ENCODE measurements at regions not wholly inside any gene's neighbourhood (a gene's known extent, or its start where the extent isn't known, plus 50 kb on each side); places are given as distances from the start of the nearest gene placed in this dataset.
"Not testable (repeated sequence)": the region's sequence is repeated elsewhere in the genome, so short reads cannot be mapped to it uniquely, and the experiment has no call there.

DNA sequence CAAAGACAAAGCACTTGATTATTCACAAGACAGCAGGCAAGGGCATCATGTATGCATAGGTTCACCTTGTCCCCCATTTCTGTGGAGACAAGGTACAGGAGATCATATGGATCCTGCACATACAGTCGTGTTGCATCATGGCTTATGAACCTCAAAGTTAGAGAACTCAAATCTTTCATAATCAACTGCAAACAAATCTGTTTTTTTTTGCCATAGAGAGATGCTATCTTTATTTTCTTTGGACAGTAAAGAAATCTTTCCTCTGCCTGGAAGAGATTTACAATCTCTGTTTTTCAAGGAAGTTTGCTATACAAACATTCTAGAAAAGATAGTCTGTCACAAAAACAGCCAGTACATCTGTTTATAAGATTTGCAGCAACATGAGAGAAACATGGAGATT, 578.8 kb downstream of the ANKRD50 start:
- no peak for DNase-seq (ENCODE audit: extremely low read depth in 1 of 2, low read depth in 1 of 2)

DNA sequence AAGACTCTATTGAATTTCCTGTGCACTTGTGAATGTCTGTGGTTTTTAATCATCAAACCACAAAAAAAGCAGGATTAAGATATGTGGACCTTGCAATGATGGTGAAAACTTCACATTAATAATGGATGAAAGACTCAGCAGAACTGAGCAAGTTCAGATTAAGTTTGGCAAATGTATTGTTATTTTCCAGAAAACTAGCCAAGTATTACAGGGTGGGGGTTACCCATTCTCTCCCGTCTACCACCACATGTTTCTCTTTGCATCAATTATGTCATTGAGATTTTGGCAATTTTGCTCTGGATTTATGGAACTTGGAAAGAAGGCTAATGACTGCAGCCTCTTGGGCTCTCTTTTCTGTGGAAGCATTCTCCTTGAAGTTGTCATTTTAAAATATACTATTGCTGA, 577.1 kb downstream of the ANKRD50 start:
- no peak for DNase-seq (ENCODE audit: extremely low read depth in 1 of 2, low read depth in 1 of 2)

DNA sequence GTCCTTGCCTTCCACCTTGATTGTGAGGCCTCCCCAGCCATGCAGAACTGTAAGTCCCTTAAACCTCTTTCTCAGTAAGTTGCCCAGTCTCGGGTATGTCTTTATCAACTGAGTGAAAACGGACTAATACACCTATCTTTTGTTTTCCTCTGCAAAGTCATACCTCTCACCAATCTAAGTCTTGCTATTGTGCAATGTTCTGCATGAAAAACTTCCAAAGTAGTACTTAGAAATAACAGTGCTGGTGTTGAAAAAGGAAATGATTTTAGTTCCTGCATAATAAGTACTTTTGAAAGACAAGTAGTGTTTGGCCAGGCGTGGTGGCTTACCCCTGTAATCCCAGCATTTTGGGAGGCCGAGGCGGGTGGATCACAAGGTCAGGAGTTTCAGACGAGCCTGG, 573.5 kb downstream of the ANKRD50 start:
- DNase-seq (ENCODE audit: extremely low read depth in 1 of 2, low read depth in 1 of 2): no peak

GRCh38 chr4:124143632-124144031, 568.9 kb downstream of the ANKRD50 start:
- no peak for DNase-seq (ENCODE audit: extremely low read depth in 1 of 2, low read depth in 1 of 2)

- no peak for DNase-seq (ENCODE audit: extremely low read depth in 1 of 2, low read depth in 1 of 2)
These were observed 568.3 kb downstream of the ANKRD50 start for GRCh38 chr4:124144238-124144654.

- no peak for DNase-seq (ENCODE audit: extremely low read depth in 1 of 2, low read depth in 1 of 2)
These were observed 566.5 kb downstream of the ANKRD50 start for GRCh38 chr4:124146068-124146467.

- no peak for DNase-seq (ENCODE audit: extremely low read depth in 1 of 2, low read depth in 1 of 2)
These were observed 561.5 kb downstream of the ANKRD50 start for GRCh38 chr4:124151031-124151430.

GRCh38 chr4:124152132-124152531, 560.4 kb downstream of the ANKRD50 start:
- no peak for DNase-seq (ENCODE audit: extremely low read depth in 1 of 2, low read depth in 1 of 2)

GRCh38 chr4:124155239-124155638, 557.3 kb downstream of the ANKRD50 start:
- no peak for DNase-seq (ENCODE audit: extremely low read depth in 1 of 2, low read depth in 1 of 2)

DNA sequence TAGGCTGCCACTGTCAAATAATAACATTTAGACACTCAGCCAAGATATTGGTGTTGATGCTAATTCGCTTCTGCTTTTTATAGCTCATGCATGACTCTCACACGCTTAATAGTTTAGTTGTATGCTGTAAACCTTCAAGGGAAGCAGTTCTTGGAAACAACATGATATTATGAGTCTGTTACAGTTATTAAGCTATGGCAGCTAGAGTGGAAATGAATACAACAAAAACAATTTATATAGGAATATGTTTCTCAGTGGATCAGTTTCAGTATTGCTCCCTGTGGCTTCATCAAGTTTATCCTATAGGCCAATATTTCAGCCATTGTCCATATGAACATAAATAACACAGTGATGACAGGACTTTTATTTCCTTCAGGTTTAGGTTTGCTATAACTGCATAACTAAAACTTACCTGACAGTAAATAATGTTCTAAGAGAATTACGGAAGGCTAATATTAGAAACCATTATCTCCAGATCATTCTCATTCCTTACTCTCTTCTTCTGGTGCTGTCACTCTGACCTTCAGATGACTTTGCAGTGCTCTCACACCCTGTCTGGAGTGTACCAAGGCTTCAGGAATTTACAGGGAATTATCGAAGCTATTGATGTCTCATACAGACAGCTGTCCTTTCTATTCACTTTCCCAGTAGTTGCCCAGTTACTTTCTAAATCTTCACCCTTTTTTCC, 555.0 kb downstream of the ANKRD50 start:
- no peak for DNase-seq (ENCODE audit: extremely low read depth in 1 of 2, low read depth in 1 of 2)

- DNase-seq (ENCODE audit: extremely low read depth in 1 of 2, low read depth in 1 of 2): no peak
These were observed 549.1 kb downstream of the ANKRD50 start for GRCh38 chr4:124163401-124163800.

- DNase-seq (ENCODE audit: extremely low read depth in 1 of 2, low read depth in 1 of 2): no peak
These were observed 544.9 kb downstream of the ANKRD50 start for GRCh38 chr4:124167602-124168001.

DNA sequence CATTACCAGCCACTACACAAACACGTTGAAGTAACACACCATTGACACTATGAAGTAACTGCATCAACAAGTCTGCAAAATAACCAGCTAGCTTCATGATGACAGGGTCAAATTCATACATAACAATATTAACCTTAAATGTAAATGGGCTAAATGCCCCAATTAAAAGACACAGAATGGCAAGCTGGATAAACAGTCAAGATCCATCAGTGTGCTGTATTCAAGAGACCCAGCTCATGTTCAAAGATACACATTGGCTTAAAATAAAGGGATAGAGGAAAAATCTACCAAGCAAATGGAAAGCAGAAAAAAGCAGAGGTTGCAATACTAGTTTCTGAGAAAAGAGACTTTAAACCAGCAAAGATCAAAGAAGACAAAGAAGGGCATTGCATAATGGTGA, 543.0 kb downstream of the ANKRD50 start:
- not testable (repeated sequence) for DNase-seq (ENCODE audit: extremely low read depth in 1 of 2, low read depth in 1 of 2)

DNA sequence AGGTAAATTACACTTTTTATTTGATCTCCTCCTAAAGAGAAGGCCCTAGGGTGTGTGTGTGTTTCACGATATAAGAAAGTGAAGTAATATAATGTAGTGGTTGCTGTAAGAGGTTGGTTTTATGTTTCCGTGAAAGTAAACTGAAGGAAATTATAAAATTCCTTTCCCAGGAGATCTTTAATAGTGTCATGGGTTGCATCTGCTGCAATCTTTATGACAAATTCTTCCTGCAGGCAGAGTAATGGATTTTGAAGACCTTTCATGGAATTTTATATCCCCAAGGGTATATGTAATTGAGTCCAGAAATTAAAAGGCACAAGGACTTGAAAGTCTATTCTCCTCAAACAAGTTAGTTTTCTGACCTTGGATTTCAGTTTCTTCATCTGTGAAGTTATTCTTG, 538.6 kb downstream of the ANKRD50 start:
- no peak for DNase-seq (ENCODE audit: extremely low read depth in 1 of 2, low read depth in 1 of 2)

DNA sequence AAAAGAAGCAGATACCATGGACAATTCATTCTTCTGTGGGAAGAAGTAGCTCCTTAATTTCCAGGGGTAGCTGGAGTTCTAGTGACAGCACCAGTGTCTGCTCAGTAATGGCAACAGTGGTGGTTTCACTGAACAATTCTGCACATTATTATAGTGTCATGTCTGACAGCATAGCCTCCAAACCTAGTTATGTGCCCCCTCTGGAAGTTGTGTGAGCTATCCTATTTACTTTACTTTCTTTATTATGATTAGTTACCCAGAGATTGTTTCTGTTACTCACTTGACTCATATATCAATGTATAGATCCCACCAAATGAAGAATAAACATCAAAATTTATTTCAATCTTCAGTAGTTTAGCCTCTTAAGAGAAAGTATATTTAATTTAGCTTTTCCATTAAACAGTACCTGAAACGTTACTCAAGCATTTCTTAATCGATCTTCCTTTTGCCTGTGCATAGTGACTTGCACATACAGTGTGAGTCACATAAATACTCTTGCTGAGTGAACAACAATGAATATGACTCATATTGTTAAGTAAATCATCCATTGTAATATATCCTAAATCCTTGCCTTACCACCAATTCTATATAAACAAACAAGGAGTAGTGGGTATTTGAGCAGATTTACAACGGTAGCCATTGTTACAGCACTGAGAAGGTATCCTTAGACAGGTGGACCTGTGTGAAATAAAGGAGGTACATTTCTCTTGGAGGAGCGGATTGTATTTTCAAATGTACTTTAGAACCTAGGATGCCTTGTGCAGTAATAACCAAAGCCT, 534.7 kb downstream of the ANKRD50 start:
- DNase-seq (ENCODE audit: extremely low read depth in 1 of 2, low read depth in 1 of 2): no peak

- no peak for DNase-seq (ENCODE audit: extremely low read depth in 1 of 2, low read depth in 1 of 2)
These were observed 534.0 kb downstream of the ANKRD50 start for GRCh38 chr4:124178449-124179021.

GRCh38 chr4:124179506-124180186, 532.9 kb downstream of the ANKRD50 start:
- DNase-seq (ENCODE audit: extremely low read depth in 1 of 2, low read depth in 1 of 2): no peak

DNA sequence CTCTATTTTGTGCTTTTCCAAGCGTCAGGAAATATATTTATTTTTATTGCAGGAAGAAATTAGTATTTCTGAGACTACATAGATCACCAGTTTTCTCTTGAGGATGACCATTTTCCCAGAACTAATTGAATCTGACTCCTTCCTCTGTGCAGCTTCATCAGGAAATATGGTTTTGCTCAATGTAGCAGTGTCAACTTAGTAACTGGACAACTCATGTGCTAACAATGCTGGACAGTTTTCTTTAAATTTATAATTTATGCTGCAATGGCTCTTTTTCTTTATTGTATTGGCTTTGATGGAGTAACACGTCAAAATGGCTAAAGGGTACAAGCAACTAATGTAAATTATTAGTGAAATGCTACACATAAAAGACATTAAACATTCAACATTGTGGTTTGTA, 531.5 kb downstream of the ANKRD50 start:
- DNase-seq (ENCODE audit: extremely low read depth in 1 of 2, low read depth in 1 of 2): no peak

- no peak for DNase-seq (ENCODE audit: extremely low read depth in 1 of 2, low read depth in 1 of 2)
These were observed 529.3 kb downstream of the ANKRD50 start for GRCh38 chr4:124183231-124183630.

GRCh38 chr4:124183926-124184325, 528.6 kb downstream of the ANKRD50 start:
- DNase-seq (ENCODE audit: extremely low read depth in 1 of 2, low read depth in 1 of 2): no peak

GRCh38 chr4:124184792-124185191, 527.7 kb downstream of the ANKRD50 start:
- DNase-seq (ENCODE audit: extremely low read depth in 1 of 2, low read depth in 1 of 2): no peak

DNA sequence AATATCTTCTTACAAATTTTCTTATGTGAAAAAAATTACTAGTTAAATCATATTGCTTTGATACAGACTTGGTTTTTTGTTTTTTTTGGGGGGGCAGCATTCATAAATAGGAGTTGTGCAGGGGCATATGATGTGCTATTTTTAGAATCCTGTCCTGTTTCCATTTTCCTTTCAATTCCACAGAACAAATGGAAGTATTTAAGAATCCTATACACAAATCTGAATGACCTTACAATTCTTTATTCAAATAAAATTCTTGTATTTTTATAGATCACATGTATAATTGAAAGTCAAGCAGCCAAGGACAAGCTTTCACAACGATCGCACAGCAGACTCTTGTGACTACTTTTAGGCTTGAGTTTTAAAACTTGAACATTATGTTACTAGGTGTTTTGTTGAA, 523.9 kb downstream of the ANKRD50 start:
- DNase-seq (ENCODE audit: extremely low read depth in 1 of 2, low read depth in 1 of 2): no peak
